Right atrium auricular region (tissue), 2 donors: ENCODE measurements at regions not wholly inside any gene's neighbourhood (a gene's known extent, or its start where the extent isn't known, plus 50 kb on each side); places are given as distances from the start of the nearest gene placed in this dataset.

Experiments
- DNase-seq: peaks from one replicate; pipeline ENCODE4 v3.0.0-alpha.2; 2019; ENCODE audit warnings: low spot score
- H3K27ac ChIP-seq, 2 donors: fragments of 200-600 bp; sonication (generic); 1 replicate in 1 of 2; 2 replicates in 1 of 2; pipeline ENCODE4 v1.5.1; 2016 to 2019
- H3K27me3 ChIP-seq, 2 donors: fragments of 200-600 bp; sonication (generic); one replicate each; pipeline versions ENCODE4 v1.5.1 to v1.6.0; 2017 to 2019
- H3K36me3 ChIP-seq: fragments of 200-600 bp; sonication (generic); one replicate; pipeline ENCODE4 v1.5.1; 2016
- H3K4me1 ChIP-seq, 2 donors: fragments of 200-600 bp; sonication (generic); one replicate each; pipeline versions ENCODE4 v1.5.1 to v1.6.0; 2017 to 2019
- H3K4me3 ChIP-seq, 2 donors: fragments of 200-600 bp; sonication (generic); 1 replicate in 1 of 2; 2 replicates in 1 of 2; pipeline ENCODE4 v1.5.1; 2017 to 2019; ENCODE audit warnings: mild to moderate bottlenecking in 1 of 2, moderate library complexity in 1 of 2
- H3K9me3 ChIP-seq, 2 donors: fragments of 200-600 bp; sonication (generic); one replicate each; pipeline ENCODE4 v1.5.1; 2019
- TF ChIP-seq, protein P1 (sequence below), 2 donors: fragments of 200-600 bp; sonication (generic); IDR thresholded peaks; one replicate each; pipeline ENCODE4 v1.5.1; 2019; ENCODE audit warnings: antibody characterized with exemption in 2 of 2

DNA sequence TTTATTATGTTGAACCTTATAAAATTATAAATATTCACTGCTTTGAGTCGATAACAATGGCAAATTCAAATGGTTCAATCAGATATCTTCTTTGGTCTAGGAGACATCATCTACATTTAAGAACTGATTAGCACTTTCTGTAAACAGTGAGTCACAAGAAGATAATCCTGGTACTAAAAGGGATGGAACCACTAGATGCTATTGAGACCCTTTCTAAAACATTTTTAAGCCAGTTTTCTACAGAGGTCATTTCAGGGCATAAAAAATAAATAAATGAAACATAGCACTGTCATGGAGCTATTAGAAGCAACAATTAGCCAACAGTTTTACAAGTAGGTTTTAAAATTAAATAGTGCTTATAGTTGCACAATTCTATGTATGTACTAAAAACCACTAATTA, 212.2 kb downstream of the DUSP6 start:
- Histone ChIP-seq H3K36me3 (no peaks in the 10 kb centered on the region), H3K4me1 (peaks cover 0 to 16% of the 10 kb centered on the region in 2 donors), H3K27me3 (no peaks in the 10 kb centered on the region), H3K27ac (peak overlapping the region in 1 of 2 donors; percentile 68), H3K9me3 (no peaks in the 10 kb centered on the region), H3K4me3 (no peak overlapping the region)
- TF ChIP-seq, protein P1, sequence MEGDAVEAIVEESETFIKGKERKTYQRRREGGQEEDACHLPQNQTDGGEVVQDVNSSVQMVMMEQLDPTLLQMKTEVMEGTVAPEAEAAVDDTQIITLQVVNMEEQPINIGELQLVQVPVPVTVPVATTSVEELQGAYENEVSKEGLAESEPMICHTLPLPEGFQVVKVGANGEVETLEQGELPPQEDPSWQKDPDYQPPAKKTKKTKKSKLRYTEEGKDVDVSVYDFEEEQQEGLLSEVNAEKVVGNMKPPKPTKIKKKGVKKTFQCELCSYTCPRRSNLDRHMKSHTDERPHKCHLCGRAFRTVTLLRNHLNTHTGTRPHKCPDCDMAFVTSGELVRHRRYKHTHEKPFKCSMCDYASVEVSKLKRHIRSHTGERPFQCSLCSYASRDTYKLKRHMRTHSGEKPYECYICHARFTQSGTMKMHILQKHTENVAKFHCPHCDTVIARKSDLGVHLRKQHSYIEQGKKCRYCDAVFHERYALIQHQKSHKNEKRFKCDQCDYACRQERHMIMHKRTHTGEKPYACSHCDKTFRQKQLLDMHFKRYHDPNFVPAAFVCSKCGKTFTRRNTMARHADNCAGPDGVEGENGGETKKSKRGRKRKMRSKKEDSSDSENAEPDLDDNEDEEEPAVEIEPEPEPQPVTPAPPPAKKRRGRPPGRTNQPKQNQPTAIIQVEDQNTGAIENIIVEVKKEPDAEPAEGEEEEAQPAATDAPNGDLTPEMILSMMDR (IDR thresholded peaks at IDR 0.05): no peak
- DNase-seq: no peak

- no peak overlapping the region for H3K4me3 ChIP-seq
- peak overlapping the region in 1 of 2 donors; percentile 68 for H3K27ac ChIP-seq
- H3K9me3 ChIP-seq: no peaks in the 10 kb centered on the region
- H3K36me3 ChIP-seq: no peaks in the 10 kb centered on the region
- TF ChIP-seq, protein P1 (IDR thresholded peaks at IDR 0.05): no peak
- peaks cover 0 to 16% of the 10 kb centered on the region in 2 donors for H3K4me1 ChIP-seq
- DNase-seq: no peak
- H3K27me3 ChIP-seq: no peaks in the 10 kb centered on the region
These were observed 212.9 kb downstream of the DUSP6 start for GRCh38 chr12:89139390-89139789.

- Histone ChIP-seq H3K27ac (peak overlapping the region in 1 of 2 donors; percentile 1), H3K4me3 (no peak overlapping the region), H3K36me3 (no peaks in the 10 kb centered on the region), H3K9me3 (no peaks in the 10 kb centered on the region), H3K4me1 (peaks cover 0 to 16% of the 10 kb centered on the region in 2 donors), H3K27me3 (no peaks in the 10 kb centered on the region)
- TF ChIP-seq, protein P1 (IDR thresholded peaks at IDR 0.05): no peak
- no peak for DNase-seq
These were observed 214.1 kb downstream of the DUSP6 start for GRCh38 chr12:89138048-89138852.

DNA sequence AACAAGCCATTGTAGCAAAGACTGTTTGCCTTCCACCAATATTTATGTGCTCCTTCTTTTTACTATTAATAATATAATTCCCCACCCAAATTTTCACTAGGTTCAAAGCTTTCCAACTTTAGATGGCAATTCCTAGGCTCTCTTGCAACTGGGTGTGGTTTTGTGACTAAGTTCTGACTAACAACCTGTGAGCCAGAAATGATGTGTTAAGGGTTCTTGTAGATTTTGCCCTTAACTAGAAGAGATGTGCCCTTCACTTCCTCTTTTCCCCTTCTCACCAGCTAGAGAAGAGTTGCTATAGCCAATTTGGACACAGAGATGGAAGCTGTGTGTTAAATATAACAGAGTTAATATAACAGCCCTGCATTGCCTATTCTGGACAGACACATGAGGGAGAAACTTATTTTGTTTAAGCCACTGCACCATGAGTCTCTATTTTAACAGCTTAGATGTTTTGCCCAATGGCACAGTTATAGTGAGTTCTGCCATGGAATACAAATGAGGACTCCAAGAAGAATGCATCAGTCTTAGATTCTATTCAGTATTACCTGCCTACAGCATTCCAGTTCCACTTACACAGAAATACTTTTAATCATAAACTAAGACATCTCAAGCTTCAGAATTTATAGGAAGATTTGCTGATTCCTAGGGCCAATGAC, 216.2 kb downstream of the DUSP6 start:
- H3K27me3 ChIP-seq: no peaks in the 10 kb centered on the region
- H3K36me3 ChIP-seq: no peaks in the 10 kb centered on the region
- H3K9me3 ChIP-seq: no peaks in the 10 kb centered on the region
- no peak for DNase-seq
- no peak overlapping the region for H3K4me3 ChIP-seq
- no peak overlapping the region for H3K27ac ChIP-seq
- TF ChIP-seq, protein P1 (IDR thresholded peaks at IDR 0.05): no peak
- peaks cover 0 to 5% of the 10 kb centered on the region in 2 donors for H3K4me1 ChIP-seq

DNA sequence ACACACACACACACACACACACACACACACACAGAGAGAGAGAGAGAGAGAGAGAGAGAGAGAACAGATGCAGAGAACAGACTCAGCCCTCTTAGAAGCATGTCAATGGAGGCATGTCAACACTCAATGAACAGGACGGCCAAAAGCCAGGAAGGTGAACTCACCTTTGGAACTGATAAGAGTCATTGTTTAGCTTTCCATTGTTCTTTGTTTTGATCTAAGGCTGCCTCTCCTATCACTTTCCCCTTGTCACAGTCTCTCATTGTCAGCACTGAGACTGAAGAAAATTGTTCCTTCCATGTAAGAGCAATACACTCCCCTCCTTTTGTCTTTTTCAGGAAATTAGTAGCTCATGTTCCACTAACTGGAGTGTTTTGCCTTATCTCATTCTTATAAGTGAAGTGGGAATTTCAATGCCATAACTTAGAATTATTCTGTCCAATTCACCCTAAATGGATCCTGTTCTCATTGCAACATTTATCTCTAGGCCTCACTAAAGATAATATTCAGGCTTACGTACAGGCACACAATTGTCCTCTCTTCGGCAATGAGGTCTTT, 218.0 kb downstream of the DUSP6 start:
- DNase-seq: no peak
- Histone ChIP-seq H3K27me3 (no peaks in the 10 kb centered on the region), H3K4me1 (no peaks in the 10 kb centered on the region), H3K36me3 (no peaks in the 10 kb centered on the region), H3K27ac (no peak overlapping the region), H3K4me3 (no peak overlapping the region), H3K9me3 (no peaks in the 10 kb centered on the region)
- TF ChIP-seq, protein P1 (IDR thresholded peaks at IDR 0.05): no peak
